VCaP (cell line): ENCODE measurements at regions not wholly inside any gene's neighbourhood (a gene's known extent, or its start where the extent isn't known, plus 50 kb on each side); places are given as distances from the start of the nearest gene placed in this dataset.
A peak's percentile ranks its signal among the peaks of the same experiment; 100 is the strongest.

Source experiments
- H3K27ac ChIP-seq: fragments of 450-650 bp; 2 replicates; pipeline ENCODE4 v1.5.1; 2017
- CTCF ChIP-seq: fragments of 450-650 bp; conservative IDR thresholded peaks from 2 replicates; pipeline ENCODE4 v1.5.1; 2017; ENCODE audit warnings: mild to moderate bottlenecking, moderate library complexity

- H3K27ac ChIP-seq = peak overlapping the region; percentile 77
- TF ChIP-seq CTCF = no peak
Measured at GRCh38 chr21:16243396-16243795, 513.6 kb downstream of the USP25 start.

DNA sequence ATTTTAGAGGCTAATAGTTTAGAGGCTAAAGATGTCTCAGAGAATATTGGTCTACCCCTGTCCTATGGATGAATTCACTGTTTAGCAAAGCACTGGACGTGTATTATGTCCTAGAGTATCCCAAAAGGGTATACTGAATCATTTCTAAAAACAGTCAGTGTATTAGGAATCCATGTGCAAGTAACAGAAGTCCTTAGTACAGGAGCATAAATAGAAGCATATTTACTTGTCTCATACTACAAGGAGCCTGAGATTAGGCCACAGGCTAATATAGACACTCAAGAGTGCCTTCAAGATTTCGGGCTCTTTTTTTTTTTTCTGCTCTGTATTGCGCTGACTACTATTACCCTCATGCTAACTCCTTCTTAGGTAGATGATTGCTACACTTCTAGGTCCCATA, 518.9 kb downstream of the USP25 start:
- peak overlapping the region; percentile 0; the same call in 1 of the 2 replicates for H3K27ac ChIP-seq
- no peak for TF ChIP-seq CTCF

DNA sequence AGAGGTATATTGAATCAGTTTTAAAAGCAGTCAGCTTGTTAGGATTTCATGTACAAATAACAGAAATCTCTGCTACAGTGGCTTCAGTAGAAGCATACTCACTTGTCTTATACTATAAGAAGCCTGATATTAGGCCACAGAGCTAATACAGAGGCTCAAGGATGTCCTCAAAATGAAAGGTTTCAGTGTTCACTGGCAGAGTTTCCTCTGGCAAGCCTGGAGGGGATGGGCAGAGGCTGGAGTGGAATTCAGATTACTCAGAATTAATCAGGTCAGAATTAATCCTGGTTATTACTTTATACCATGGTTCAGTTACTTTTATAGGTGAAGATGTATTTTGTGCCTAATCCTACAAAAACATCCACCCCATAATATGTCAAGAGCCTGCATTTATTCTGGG, 520.5 kb downstream of the USP25 start:
- H3K27ac ChIP-seq = peak overlapping the region; percentile 58
- TF ChIP-seq CTCF = no peak

GRCh38 chr21:16258844-16259611, 529.2 kb downstream of the USP25 start:
- no peak overlapping the region for H3K27ac ChIP-seq
- no peak for TF ChIP-seq CTCF

DNA sequence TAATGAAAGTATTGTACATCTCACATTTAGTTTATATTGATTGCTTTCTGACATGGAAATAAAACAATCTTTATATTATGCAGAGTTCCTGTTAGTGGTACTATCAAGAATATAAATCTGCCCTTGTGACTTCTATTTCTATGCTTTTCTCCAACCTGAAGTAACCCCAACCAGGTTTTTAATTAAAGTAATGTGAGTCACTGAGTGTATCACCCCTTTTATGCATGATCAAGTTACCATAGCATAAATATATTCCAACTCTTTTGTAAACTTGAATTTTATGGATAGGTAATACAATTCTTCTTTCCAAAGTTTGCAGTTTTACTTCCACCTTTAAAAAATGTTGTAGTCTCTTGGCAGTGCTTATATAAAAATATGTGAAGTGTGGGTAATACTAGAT, 532.3 kb downstream of the USP25 start:
- no peak for TF ChIP-seq CTCF
- no peak overlapping the region for H3K27ac ChIP-seq

DNA sequence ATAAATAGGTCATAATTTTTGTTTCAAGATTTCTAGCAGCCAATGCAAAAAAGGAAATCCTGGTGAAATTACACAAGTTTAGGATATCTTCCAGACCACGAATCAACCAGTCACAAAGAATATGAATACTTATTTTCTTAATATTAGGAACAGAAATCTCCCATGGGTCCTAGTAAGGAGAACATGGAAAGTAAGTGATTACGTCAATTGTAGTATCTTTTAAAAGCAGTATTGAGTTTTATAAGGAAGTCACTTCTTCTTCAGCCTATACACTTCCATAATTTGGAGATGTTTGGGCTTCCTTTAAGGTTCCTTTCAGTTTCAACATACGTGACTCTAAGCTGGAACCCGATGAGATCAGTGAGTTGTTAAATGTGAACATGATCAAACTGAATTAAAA, 534.5 kb downstream of the USP25 start:
- no peak overlapping the region for H3K27ac ChIP-seq
- TF ChIP-seq CTCF = no peak

DNA sequence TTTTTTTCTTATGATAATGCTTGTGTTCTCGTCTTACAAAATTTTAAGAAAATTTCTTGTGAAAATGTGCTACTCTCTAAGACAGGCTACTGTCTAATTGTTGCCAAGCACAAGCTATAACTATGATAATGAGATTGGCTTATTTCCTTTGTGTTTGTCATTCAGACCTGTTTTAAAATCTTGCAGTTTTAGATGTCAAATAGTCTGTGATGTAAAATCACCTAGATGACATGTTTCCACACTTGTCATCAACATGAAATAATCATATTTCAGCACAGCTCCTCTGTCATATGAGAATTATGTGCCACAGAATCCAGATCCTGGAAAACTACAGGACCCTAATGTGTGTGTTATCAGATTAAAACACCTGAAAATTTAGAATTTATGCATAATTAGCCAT, 539.7 kb downstream of the USP25 start:
- TF ChIP-seq CTCF = no peak
- H3K27ac ChIP-seq = no peak overlapping the region
